OCI-LY3 (cell line): ENCODE measurements at regions not wholly inside any gene's neighbourhood (a gene's known extent, or its start where the extent isn't known, plus 50 kb on each side); places are given as distances from the start of the nearest gene placed in this dataset.

ENCODE experiments used
- H2AFZ ChIP-seq: fragments of 200-600, 300-600 bp; shearing (Covaris generic); 2 replicates; pipeline ENCODE4 v1.6.0; 2014; ENCODE audit warnings: antibody characterized with exemption, low read depth, low read length
- H3K27ac ChIP-seq: fragments of 200-600, 300-600 bp; sonication (generic); 2 replicates; pipeline ENCODE4 v1.5.1; 2014; ENCODE audit warnings: mild to moderate bottlenecking, low read length, moderate library complexity, mixed read lengths
- H3K27me3 ChIP-seq: fragments of 200-600, 300-600 bp; sonication (generic); 2 replicates; pipeline ENCODE4 v1.6.1; 2014; ENCODE audit warnings: low read depth, low read length, mixed read lengths
- H3K36me3 ChIP-seq: fragments of 200-600, 300-600 bp; sonication (generic); replicated peaks from 2 replicates; pipeline ENCODE3; 2014; ENCODE audit warnings: low read depth, low read length, mixed read lengths
- H3K4me1 ChIP-seq: fragments of 300-600, 200-600 bp; sonication (generic); 2 replicates; pipeline ENCODE4 v1.6.1; 2014; ENCODE audit warnings: low read length, mixed read lengths
- H3K4me2 ChIP-seq: fragments of 200-600, 300-600 bp; sonication (generic); 2 replicates; pipeline ENCODE4 v1.6.1; 2014; ENCODE audit warnings: low read length, mixed read lengths
- H3K4me3 ChIP-seq: fragments of 300-600, 200-600 bp; sonication (generic); 2 replicates; pipeline ENCODE4 v1.5.1; 2014; ENCODE audit warnings: antibody characterized with exemption, mild to moderate bottlenecking, low read length, moderate library complexity
- H3K79me2 ChIP-seq: fragments of 300-600, 200-600 bp; shearing (Covaris generic); 2 replicates; pipeline ENCODE4 v1.6.1; 2014; ENCODE audit warnings: mild to moderate bottlenecking, low read length, mixed read lengths
- H3K9ac ChIP-seq: fragments of 300-600, 200-600 bp; shearing (Covaris generic); 2 replicates; pipeline ENCODE4 v1.6.0; 2014; ENCODE audit warnings: mild to moderate bottlenecking, low read length, moderate library complexity
- H3K9me3 ChIP-seq: fragments of 200-600, 300-600 bp; shearing (Covaris generic); 2 replicates; pipeline ENCODE4 v1.6.1; 2014; ENCODE audit warnings: low read length, mixed read lengths; ENCODE audit not compliant: insufficient read depth
- H4K20me1 ChIP-seq: fragments of 200-600, 300-600 bp; sonication (generic); 2 replicates; pipeline ENCODE4 v1.6.1; 2016; ENCODE audit warnings: low read length, mixed read lengths; ENCODE audit not compliant: insufficient read depth
- EZH2phosphoT487 ChIP-seq: fragments of 200-600 bp; shearing (Covaris generic); IDR thresholded peaks from 2 replicates; pipeline ENCODE4 v1.6.1; 2018; ENCODE audit warnings: antibody characterized with exemption, mixed run types, low read depth
- TF ChIP-seq, protein P1 (sequence below): fragments of 200-600, 300-600 bp; sonication (generic); IDR thresholded peaks from 2 replicates; pipeline ENCODE4 v1.5.1; 2014; ENCODE audit warnings: antibody characterized with exemption, low read length, low read depth

DNA sequence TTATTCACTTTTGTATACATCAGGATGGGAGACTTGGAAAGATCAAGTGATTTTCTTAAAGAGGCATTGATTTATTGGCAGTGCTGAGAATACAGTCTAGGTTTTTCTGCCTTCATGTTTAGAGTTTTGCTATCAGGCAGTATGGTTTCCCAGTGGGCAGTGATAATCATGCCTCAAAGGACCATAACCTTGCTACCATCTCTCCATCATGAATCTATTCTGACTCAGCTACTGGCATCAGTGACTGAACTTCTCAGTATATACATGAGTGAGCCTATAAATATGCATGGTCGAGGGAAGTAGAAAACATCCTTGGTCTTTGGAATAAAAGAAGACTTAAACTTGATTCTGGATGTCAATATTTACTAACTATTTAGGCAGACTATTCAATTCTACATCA is 562.0 kb upstream of the AADAT start:
- H3K9ac ChIP-seq = no peak overlapping the region
- no peak overlapping the region for H3K27ac ChIP-seq
- H3K4me3 ChIP-seq = no peak overlapping the region
- H3K4me2 ChIP-seq = no peak overlapping the region
- H3K9me3 ChIP-seq = no peaks in the 10 kb centered on the region
- H3K4me1 ChIP-seq = no peaks in the 10 kb centered on the region
- no peaks in the 10 kb centered on the region for H4K20me1 ChIP-seq
- no peaks in the 10 kb centered on the region for H3K79me2 ChIP-seq
- no peak overlapping the region for H2AFZ ChIP-seq
- TF ChIP-seq EZH2phosphoT487 = no peak
- TF ChIP-seq, protein P1, sequence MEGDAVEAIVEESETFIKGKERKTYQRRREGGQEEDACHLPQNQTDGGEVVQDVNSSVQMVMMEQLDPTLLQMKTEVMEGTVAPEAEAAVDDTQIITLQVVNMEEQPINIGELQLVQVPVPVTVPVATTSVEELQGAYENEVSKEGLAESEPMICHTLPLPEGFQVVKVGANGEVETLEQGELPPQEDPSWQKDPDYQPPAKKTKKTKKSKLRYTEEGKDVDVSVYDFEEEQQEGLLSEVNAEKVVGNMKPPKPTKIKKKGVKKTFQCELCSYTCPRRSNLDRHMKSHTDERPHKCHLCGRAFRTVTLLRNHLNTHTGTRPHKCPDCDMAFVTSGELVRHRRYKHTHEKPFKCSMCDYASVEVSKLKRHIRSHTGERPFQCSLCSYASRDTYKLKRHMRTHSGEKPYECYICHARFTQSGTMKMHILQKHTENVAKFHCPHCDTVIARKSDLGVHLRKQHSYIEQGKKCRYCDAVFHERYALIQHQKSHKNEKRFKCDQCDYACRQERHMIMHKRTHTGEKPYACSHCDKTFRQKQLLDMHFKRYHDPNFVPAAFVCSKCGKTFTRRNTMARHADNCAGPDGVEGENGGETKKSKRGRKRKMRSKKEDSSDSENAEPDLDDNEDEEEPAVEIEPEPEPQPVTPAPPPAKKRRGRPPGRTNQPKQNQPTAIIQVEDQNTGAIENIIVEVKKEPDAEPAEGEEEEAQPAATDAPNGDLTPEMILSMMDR = no peak
- no peaks in the 10 kb centered on the region for H3K36me3 ChIP-seq
- no peaks in the 10 kb centered on the region for H3K27me3 ChIP-seq

DNA sequence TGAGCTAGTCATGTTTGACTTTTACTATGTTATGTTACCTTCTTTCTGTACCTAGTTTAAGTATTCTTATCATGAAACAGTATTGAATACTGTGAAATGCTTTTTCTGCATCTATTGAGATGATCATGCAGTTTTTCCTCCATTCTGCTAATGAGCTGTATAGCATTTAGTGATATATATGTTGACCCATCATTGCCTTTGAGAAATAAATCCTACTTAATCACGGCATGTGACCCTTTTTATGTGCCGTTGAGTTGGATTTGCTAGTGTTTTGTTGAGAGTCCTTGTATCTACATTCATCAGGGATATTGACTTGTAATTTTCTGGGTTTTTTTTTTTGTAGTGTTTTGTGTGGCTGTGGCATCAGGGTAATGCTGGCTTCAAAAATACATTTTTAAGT is 537.7 kb upstream of the AADAT start:
- H3K27ac ChIP-seq = no peak overlapping the region
- no peaks in the 10 kb centered on the region for H3K27me3 ChIP-seq
- H3K4me1 ChIP-seq = no peaks in the 10 kb centered on the region
- peaks cover 15% of the 10 kb centered on the region; the same call in 1 of the 2 replicates for H3K9me3 ChIP-seq
- no peak overlapping the region for H3K4me3 ChIP-seq
- H3K79me2 ChIP-seq = no peaks in the 10 kb centered on the region
- H4K20me1 ChIP-seq = no peaks in the 10 kb centered on the region
- no peak for TF ChIP-seq EZH2phosphoT487
- TF ChIP-seq, protein P1 = no peak
- no peak overlapping the region for H3K4me2 ChIP-seq
- H3K9ac ChIP-seq = no peak overlapping the region
- H2AFZ ChIP-seq = no peak overlapping the region
- H3K36me3 ChIP-seq = peaks cover 2% of the 10 kb centered on the region

DNA sequence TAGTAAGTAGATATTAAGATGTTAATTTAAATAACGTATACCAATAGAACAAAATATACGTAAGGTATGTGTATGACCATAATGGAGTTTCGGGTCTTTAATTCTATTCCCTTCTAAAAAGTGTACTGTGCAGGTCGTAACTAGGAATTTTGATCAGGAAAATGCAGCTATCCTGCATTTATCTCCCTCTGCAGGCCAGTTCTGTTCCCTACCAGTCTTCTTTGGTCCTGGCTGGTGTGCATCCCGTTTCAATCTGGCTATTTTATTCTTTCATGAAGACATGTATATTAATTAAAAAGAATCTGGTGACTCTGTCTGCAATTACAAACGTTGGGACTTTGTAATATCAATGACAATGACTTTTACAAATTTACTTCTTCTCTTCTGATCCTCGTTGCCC is 534.1 kb upstream of the AADAT start:
- Histone ChIP-seq H3K9ac (no peak overlapping the region), H3K4me3 (no peak overlapping the region), H3K9me3 (no peaks in the 10 kb centered on the region; the same call in 1 of the 2 replicates), H2AFZ (no peak overlapping the region), H3K79me2 (no peaks in the 10 kb centered on the region), H3K27ac (no peak overlapping the region), H3K27me3 (no peaks in the 10 kb centered on the region), H3K36me3 (no peaks in the 10 kb centered on the region), H3K4me1 (no peaks in the 10 kb centered on the region), H3K4me2 (no peak overlapping the region), H4K20me1 (no peaks in the 10 kb centered on the region)
- TF ChIP-seq, protein P1 = no peak
- TF ChIP-seq EZH2phosphoT487 = no peak

DNA sequence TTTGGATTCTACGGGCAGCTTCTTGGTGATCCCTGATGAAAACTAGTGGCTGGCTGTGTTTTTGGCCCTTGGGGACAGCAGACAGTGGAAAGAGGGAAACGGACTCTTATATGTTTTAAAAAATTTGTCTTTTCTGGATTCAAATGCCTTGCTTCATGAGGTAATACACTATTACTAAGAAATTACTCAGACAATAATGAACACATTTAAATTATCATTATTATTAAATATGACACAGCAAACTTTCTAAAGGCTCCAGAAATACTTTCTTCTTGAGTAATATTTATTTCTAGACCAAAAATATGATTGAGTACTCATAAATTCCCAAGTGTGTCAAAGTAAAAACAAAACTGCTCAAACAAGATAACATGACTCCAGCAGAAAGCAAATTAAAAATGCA is 520.7 kb upstream of the AADAT start:
- Histone ChIP-seq H3K4me2 (no peak overlapping the region), H3K4me3 (no peak overlapping the region), H3K4me1 (no peaks in the 10 kb centered on the region), H3K79me2 (no peaks in the 10 kb centered on the region), H2AFZ (no peak overlapping the region), H3K9ac (no peak overlapping the region), H3K27me3 (no peaks in the 10 kb centered on the region), H4K20me1 (no peaks in the 10 kb centered on the region), H3K27ac (no peak overlapping the region), H3K36me3 (no peaks in the 10 kb centered on the region), H3K9me3 (peaks cover 5% of the 10 kb centered on the region; the same call in 1 of the 2 replicates)
- no peak for TF ChIP-seq EZH2phosphoT487
- TF ChIP-seq, protein P1 = no peak
